SKM-1 (cell line): ENCODE measurements at regions not wholly inside any gene's neighbourhood (a gene's known extent, or its start where the extent isn't known, plus 50 kb on each side); places are given as distances from the start of the nearest gene placed in this dataset.

Experiments used
- DNase-seq: peaks from one replicate; lab custom pipeline; 2025; ENCODE audit not compliant: unreplicated experiment; lab: John Stamatoyannopoulos, UW

GRCh38 chr6:153645326-153645725 lies 393.7 kb upstream of the OPRM1 start:
- no peak for DNase-seq

GRCh38 chr6:153644000-153644399 lies 395.0 kb upstream of the OPRM1 start:
- no peak for DNase-seq

GRCh38 chr6:153634416-153634815 lies 404.6 kb upstream of the OPRM1 start:
- no peak for DNase-seq

- DNase-seq: no peak
Observed at GRCh38 chr6:153625089-153625488, 414.0 kb upstream of the OPRM1 start.

GRCh38 chr6:153624528-153624927 lies 414.5 kb upstream of the OPRM1 start:
- DNase-seq: no peak

- DNase-seq: no peak
Observed at GRCh38 chr6:153623496-153623895, 415.5 kb upstream of the OPRM1 start.

GRCh38 chr6:153621491-153621890 lies 417.5 kb upstream of the OPRM1 start:
- DNase-seq: no peak

- DNase-seq: no peak
Observed at GRCh38 chr6:153621070-153621469, 418.0 kb upstream of the OPRM1 start.

GRCh38 chr6:153618371-153619322 lies 420.4 kb upstream of the OPRM1 start:
- no peak for DNase-seq

GRCh38 chr6:153616506-153616905 lies 422.5 kb upstream of the OPRM1 start:
- DNase-seq: no peak

- no peak for DNase-seq
Observed at GRCh38 chr6:153613719-153614455, 425.2 kb upstream of the OPRM1 start.

- DNase-seq: no peak
Observed at GRCh38 chr6:153602401-153602800, 436.6 kb upstream of the OPRM1 start.

GRCh38 chr6:153599901-153600300 lies 439.1 kb upstream of the OPRM1 start:
- no peak for DNase-seq

GRCh38 chr6:153595903-153596302 lies 443.1 kb upstream of the OPRM1 start:
- no peak for DNase-seq

GRCh38 chr6:153594871-153595270 lies 444.2 kb upstream of the OPRM1 start:
- DNase-seq: no peak

GRCh38 chr6:153591159-153591558 lies 447.9 kb upstream of the OPRM1 start:
- no peak for DNase-seq

- DNase-seq: no peak
Observed at GRCh38 chr6:153590411-153590810, 448.6 kb upstream of the OPRM1 start.

- DNase-seq: no peak
Observed at GRCh38 chr6:153588330-153588729, 450.7 kb upstream of the OPRM1 start.

- DNase-seq: no peak
Observed at GRCh38 chr6:153583685-153584084, 452.6 kb upstream of the RGS17 start.

GRCh38 chr6:153580776-153581175 lies 449.7 kb upstream of the RGS17 start:
- DNase-seq: no peak

- DNase-seq: no peak
Observed at GRCh38 chr6:153575528-153575927, 444.4 kb upstream of the RGS17 start.

GRCh38 chr6:153574231-153574630 lies 443.1 kb upstream of the RGS17 start:
- no peak for DNase-seq
